Stimulated activated CD4-positive, alpha-beta T cell treated with anti-CD3 and anti-CD28 coated beads, Interleukin-2, amount 100 ng/mL, for 48 hours (primary cell): ENCODE measurements at regions not wholly inside any gene's neighbourhood (a gene's known extent, or its start where the extent isn't known, plus 50 kb on each side); places are given as distances from the start of the nearest gene placed in this dataset.

Source experiments
- DNase-seq, 2 donors: peaks; one replicate each; pipeline ENCODE4 v3.0.0-alpha.2; 2020

DNA sequence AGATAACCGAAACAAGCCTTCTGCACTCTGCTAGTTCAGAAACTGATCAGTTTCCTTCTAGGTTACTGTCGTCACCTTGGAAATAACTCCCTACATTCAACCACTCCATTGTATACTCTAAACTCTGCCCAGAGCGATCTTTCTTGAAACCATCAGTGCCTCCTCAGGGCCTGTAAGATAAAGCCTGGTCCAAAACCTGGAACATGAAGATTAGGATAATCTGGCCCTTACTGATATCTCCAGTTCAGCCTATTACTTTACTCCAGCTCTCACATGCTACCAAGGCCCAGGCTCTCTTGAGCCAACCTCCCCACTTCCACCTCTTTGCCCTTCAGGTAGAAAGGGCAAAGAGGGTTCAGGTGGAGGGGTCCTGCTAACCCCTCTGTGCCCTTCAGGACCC is 125.3 kb upstream of the RXFP2 start:
- DNase-seq, result no peak

DNA sequence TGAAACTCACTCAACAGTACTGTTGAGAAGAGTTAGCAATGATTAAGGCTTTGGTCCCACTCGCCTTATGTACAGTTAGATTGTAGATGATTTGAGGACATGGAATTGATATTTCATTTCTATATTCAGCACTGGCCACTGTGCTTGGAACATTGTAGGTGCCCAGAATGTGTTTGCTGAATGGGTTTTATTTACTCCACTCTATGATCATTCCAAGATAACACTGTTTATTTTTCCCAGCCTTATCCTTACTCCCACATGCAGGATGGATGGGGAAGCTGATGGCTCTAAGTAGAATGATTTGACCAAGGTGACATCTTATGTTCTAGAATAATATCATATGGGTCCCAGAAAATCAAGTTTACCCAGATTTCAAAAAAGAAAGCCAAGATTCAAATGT is 124.6 kb upstream of the RXFP2 start:
- DNase-seq, result no peak

DNA sequence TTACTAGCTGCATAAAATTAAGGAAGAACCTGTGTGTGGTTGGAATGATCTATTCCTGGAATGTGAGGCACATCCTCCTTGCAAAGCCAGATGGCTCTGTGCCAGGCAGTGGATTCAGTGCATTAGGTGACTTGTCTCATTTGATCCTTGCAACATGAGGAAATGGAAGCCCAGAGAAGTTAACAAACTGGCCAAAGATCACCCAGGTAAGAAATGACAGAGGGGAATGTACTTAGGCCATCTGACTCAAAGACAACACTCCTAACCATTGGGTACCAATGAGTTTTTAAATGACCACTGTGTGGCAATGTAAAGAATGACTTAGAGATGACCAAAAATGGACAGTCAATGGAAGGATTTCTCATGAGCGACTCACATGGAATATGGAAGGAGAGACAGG is 114.2 kb upstream of the RXFP2 start:
- no peak for DNase-seq

DNA sequence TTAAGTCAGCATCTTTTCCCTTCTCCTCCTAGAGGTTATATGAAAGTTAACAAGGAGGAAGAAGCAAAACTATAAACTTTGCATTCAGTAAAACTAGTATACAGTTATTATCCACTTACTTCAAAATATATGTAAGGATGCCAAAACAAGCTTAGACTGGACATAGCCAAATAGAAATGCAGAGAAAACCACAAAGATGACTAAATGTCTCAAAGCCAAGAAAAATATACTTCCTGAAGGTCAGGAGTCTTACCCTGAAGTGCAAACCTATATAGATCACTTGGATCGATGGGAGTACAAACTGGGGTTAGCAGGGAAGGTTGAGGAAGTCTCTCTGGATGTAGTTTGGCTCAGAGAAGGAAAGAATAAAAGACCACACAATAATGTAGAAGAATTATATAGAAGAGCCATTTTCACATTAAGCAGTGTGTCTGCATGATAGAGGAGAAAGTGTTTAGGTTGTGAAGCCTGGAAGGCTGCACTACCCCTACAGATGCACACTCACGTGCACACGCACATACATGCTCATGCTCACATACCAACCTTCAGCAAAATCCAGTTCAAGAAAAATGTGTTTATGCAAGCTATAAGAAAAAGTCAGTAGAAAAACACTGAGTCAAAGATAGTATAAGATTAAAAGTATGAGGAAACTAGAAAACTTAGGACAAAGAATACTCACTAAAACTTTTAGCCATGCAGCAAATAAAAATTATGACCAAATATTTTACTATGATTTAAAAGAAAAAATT is 112.1 kb upstream of the RXFP2 start:
- DNase-seq, result no peak

DNA sequence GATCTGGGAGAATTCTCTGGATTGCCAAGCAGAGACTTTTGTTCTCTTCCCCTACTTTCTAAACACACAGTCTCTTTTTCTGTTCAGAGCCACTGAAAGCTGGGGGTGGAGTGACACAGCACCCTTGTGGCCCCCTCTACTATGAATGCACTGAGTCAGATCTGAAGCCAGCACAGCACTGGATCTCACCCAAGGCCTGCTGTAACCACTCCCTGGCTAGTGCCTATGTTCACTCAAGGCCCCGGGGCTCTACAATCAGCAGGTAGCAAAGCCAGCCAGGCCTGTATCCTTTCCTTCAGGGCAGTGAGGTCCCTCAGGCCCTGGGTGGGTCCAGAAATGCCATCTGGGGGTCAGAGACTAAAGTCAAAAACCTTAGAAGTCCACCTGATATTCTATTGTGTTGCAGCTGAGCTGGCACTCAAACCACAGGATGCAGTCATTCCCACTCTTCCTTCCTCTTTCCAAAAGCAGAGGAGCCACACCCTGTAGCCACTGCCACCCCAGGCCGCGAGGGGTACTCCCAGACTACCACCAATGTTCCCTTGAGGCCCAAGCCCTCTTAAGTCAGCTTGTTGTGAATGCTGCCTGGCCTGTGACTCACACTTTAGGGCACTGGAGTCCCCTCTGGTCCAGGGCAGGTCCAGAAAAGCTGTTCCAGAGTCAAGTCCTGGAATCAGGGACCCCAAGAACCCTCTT is 110.1 kb upstream of the RXFP2 start:
- no peak for DNase-seq

DNA sequence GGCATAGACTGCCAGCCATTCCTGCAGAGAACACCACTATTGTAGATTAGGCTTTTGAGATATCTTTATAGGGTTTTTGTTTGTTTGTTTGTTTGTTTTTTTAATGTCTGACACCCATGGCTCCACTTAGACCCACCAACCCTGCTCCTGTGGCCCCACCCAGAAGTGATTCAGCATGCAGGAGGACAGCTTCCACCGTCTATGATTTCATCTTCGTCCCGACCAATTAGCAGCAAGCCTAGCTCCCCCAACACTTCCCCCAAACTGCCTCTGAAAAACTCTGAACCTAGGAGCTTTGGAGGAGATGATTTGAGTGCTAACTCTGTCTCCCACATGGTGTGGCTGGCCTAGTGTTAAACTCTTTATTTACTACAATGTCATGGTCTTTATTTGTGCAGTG is 108.3 kb upstream of the RXFP2 start:
- no peak for DNase-seq

DNA sequence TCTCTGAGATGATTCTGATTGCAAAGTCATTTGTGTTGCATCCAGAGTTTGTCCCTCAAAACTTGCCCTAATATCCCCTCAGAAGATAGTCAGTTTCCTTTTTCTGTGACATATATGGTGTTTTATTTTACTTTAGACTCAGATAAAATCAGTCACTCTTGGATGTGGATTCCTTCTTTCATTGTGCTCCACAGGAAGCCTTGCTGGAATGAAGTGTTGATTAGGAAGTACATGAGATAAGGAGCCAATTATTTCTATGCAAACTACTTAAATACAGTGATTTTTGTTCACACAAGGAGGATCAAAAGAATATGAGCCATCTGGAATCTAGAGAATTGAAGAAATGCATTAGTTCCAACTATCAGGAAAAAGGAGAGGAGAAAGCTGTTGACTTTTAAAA is 107.6 kb upstream of the RXFP2 start:
- no peak for DNase-seq

DNA sequence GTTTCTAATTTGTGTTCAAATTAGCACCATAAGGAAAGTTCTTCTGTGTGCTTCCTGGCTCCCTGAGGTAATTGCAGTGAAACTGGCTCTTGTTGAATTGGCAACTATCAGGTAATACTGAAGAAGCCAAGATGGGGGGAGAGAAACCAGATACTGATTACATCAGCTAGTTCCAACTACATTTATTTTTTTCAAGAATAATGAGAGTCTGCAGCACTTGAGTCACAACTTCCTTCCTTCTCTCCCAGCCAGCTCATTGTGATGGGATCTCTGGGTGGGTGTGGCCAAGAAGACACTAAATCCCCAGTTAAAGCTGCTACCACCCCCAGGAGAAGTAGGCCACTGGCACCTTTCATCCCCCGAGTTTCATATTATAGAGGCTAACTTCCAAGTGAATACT is 100.7 kb upstream of the RXFP2 start:
- DNase-seq, result no peak

DNA sequence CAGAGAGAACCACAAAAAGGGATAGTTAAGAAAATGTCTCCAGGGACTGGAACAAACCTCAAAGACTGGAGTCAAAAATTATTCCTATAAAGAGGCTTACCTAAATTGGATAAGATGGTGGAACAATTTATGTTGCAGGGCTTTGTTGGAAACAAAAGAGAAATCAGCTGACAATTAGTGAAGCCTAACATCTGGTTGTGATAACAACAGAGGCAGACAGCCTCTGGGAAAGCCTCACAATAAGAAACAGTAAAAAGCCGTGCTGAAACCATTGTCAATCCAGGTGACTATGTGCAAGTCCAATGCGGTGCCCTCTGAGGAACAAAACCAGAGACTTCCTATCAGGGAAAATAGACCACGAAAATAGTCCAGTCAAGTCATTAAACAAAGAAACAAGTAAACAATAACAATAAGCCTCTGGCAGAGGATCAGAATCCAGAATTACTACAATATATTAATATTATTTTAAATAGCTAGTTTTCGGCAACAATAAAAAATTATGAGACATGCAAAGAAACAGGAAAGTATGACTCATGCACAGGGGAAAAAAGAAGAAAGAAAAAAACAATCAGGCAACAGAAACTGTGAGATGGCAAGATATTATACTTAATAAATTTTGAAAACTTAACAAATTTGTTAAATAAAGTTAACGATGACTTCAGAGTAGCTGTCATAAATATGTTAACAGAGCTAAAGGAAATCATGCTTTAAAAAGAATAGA is 99.7 kb upstream of the RXFP2 start:
- DNase-seq, result no peak

DNA sequence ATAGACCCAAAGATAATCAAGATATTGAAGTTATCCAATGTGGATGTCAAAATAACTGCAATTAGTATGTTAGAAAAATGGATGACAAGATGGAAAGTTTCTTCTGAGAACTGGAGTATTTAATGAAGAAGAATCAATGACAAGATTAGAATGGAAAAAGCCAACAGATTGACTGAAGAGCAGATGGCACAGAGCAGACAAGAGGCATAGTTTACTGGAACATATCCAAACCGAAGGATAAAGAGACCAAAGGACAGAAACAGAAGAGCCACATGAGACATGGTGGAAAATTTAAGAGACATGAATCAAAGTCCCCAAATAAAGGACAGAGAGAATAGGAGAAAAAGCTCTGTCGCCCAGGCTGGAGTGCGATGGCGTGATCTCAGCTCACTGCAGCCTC is 89.6 kb upstream of the RXFP2 start:
- no peak for DNase-seq

DNA sequence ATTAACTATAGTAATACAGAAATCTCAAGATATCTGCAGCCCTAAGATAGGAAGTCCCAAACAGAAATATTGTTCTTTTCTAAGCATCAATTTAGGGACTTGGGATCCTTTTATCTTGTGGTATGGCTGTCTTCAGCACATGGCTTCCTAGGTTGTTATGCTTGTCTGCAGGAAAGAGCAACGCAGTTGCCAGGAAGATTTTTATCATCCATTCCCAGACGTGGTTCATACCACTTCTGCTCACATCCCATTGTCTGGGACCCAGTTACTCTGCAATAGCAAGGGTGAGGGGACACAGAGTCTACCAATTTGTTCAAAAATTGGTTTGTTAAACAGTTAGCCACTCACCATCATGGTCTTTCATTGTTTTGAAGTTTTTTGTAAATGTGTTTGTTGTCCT is 85.6 kb upstream of the RXFP2 start:
- DNase-seq, result no peak

DNA sequence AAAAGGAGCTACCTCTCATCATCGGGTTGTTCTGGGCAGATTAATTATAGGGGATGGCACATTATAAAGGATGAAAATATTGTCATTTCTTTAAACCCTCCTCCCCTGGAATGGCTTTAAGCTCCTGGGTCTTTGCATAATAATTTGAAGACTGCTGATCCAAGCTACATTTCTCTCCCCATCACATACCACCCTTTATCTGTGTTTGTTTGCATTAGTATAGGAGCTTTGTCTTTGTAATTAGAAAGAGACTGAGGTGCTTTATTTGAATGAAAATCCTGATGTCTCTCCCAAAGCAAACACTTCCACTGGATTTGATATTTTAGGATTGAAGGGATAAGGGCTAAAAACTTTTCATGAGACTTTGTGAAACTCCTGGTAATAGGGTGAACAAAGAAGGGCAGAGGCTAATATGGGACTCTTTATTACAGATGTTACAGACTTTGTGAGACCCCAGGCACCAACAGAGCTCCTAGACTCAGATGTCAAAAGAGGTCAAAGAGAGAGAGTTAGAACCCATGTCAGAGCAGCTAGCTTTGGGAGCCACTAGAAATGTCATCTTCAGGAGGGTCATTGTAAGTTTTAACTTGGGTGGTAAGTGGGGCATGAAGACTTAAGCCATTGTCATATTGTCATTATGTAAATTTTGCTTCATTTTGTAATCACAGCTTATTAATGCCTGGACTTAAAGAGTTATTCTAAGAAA is 75.3 kb upstream of the RXFP2 start:
- no peak for DNase-seq

DNA sequence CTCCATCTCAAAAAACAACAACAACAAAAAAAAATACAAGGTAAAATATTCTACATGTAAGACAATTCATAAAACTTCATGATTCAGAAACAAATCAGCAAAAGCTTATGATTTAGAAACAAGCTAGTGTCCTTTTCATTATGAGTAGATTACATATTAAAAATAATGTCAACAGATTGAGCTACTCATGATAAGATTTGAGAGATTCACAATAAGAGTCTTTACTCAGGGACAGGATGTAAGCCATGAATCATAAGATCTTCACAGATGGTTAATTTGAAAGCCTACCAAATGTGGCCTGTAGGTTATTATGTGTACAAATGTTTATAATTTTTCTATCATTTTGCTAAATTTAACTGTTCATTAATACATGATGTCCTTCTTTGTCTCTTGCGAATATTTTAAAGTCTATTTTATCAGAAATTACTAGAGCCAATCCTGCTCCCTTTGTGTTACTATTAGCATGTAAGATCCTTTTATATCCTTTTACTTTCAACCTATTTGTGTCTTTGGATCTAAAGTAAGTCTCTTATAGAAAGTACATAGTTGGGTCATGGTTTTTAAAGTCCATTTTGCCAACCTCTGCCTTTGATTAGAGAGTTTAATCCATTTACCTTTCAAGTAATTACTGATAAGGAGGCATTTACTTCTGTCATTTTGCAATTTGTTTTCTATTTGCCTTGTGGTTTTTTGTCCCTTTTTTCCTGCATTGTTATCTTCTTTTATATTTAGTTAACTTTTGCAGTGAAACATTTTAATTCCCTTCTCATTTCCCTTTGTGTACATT is 68.3 kb upstream of the RXFP2 start:
- DNase-seq, result no peak

DNA sequence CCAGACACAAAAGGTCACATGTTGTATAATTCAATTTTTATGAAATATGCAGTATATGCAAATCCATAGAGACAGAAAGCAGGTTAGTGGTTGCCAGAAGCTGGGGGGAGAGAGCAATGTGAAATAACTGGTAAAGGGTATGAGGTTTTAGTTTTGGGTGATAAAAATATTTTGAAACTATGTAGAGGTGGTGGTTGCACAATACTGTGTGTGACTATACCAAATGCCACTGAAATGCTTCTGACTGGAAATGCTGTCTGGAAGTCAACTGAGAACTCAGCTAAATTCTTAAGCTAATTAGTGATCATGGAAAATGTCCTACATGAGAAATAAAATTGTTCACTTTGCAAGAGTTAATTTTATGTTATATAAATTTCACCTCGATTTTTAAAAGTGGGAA is 65.3 kb upstream of the RXFP2 start:
- DNase-seq, result no peak

DNA sequence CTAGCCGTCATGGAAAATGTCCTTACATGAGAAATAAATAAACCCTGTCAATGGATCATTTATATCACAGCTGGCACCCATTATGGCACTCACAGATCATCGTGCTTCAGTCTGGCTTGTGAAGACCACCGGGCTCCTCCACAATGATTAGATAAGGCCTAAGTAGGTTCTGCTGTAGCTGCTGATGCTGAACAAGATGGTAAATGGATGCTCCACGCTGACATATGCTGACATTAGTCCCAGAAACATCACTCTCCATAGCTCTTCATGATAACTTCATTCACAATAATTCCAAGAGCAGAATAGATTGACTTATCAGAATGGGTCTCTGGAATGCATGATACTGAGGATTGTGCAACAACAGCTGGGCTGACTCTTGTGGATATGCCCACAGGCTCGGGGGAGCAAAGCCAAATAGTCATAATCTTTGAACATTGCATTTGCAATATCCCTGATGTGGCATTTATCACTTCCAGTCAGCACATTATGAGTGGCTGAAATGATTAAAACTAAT is 63.8 kb upstream of the RXFP2 start:
- DNase-seq, result no peak

DNA sequence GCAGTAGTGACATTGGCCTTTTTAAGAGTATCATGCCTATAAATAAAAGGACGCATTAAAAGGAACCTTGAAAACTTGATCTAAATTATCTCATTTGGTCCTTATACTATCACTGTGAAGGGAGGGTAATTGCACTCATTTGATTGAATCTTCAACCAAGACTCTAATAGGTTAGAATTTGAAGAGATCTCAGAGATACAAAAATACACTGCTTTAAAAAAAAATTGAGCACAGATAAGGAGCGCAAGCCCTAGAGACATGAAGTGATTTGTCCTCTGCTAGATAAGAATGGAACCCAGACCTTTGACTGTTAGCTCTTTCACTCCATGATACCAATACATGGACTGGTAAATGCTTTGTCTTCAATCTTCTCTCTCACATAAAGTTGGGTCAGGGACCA is 58.2 kb upstream of the RXFP2 start:
- DNase-seq, result no peak

DNA sequence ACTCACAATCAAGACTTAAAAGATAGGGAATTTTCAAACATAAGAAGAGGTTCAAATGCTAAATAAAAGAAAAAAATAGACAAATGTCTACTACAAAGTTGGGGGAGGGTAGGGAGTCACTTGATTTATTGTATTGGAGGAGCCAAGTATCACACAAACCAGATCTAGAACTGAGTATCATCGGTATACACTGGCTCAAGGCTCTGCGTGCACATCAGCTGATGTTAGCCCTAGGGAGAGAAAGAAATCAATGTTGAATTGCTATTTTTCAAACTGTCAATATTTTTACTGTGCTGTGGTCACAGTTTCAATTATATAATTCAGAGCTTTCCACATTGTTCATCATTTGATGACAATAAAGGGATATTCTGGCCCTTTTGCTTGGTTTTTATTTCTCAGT is 54.9 kb upstream of the RXFP2 start:
- DNase-seq, result no peak

DNA sequence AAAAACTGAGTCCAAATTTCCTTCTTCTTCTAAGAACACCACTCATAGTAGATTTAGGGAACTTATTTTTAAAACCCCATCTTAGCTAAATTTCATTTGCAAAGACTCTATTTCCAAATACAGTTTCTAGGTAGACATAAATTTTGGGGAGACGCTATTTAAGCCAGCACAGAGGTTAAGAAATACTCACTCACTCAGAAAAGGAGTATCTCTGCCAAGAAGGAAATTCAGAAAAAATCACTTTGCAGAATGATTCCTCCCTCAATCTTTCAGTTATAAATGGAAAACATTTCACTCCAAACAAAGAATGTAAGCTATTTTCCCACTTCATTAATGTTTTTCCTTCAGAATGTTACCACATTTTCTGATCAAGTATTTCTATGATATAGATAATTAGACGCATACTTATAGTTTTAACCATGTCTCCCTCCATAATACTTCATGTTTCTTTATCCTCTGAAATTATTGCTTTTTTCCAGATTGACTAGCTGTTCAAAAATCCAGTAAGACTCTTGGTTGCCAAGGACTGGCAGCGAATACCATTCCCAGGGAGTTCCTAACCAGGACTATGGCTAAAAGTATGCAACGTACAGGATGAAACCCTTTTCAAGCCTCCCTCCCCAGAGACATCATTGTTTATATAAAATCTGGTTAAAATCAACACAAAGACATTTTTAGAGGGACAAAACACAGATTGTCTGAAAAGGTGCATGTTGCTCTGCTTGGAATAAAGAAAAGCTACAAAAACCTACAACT is 52.5 kb upstream of the RXFP2 start:
- DNase-seq, result no peak
